ENCODE measurements at regions not wholly inside any gene's neighbourhood (a gene's known extent, or its start where the extent isn't known, plus 50 kb on each side); places are given as distances from the start of the nearest gene placed in this dataset.

GRCh38 chr14:71703477-71703876 is 228.8 kb upstream of the RGS6 start:
- DNase-seq, result no peak
- Mint-ChIP-seq H3K4me1 (no peaks in the 10 kb centered on the region), H3K27me3 (no peaks in the 10 kb centered on the region), H3K4me3 (no peak overlapping the region), H3K27ac (no peak overlapping the region), H3K9me3 (no peaks in the 10 kb centered on the region)
- no peak for ATAC-seq

- DNase-seq (no peak), ATAC-seq (no peak)
- H3K27me3 Mint-ChIP-seq, result no peaks in the 10 kb centered on the region
- H3K4me1 Mint-ChIP-seq, result no peaks in the 10 kb centered on the region
- H3K9me3 Mint-ChIP-seq, result no peaks in the 10 kb centered on the region
- no peak overlapping the region for H3K27ac Mint-ChIP-seq
- H3K4me3 Mint-ChIP-seq, result no peak overlapping the region
Observed at GRCh38 chr14:71704210-71704609, 228.0 kb upstream of the RGS6 start.

GRCh38 chr14:71705460-71705859 is 226.8 kb upstream of the RGS6 start:
- Mint-ChIP-seq H3K27me3 (no peaks in the 10 kb centered on the region), H3K4me1 (no peaks in the 10 kb centered on the region), H3K4me3 (no peak overlapping the region), H3K9me3 (no peaks in the 10 kb centered on the region), H3K27ac (no peak overlapping the region)
- ATAC-seq (no peak), DNase-seq (no peak)

- H3K27ac Mint-ChIP-seq, result peak overlapping the region in 1 of 2 donors; percentile 12
- H3K27me3 Mint-ChIP-seq, result no peaks in the 10 kb centered on the region
- DNase-seq, result no peak
- H3K9me3 Mint-ChIP-seq, result no peaks in the 10 kb centered on the region
- H3K4me1 Mint-ChIP-seq, result peaks cover 15% of the 10 kb centered on the region
- ATAC-seq, result no peak
- H3K4me3 Mint-ChIP-seq, result no peak overlapping the region
Observed at GRCh38 chr14:71709076-71709475, 223.2 kb upstream of the RGS6 start.

GRCh38 chr14:71709987-71710386 is 222.2 kb upstream of the RGS6 start:
- H3K4me1 Mint-ChIP-seq, result peaks cover 15% of the 10 kb centered on the region
- ATAC-seq, result no peak
- no peak overlapping the region for H3K4me3 Mint-ChIP-seq
- no peaks in the 10 kb centered on the region for H3K9me3 Mint-ChIP-seq
- no peaks in the 10 kb centered on the region for H3K27me3 Mint-ChIP-seq
- DNase-seq, result no peak
- H3K27ac Mint-ChIP-seq, result no peak overlapping the region

- ATAC-seq, result peak; percentile 96
- H3K27ac Mint-ChIP-seq, result peak overlapping the region; percentile 30 to 89
Observed at GRCh38 chr14:71711125-71711524, 221.1 kb upstream of the RGS6 start.

GRCh38 chr14:71711619-71712018 is 220.6 kb upstream of the RGS6 start:
- H3K27me3 Mint-ChIP-seq, result no peaks in the 10 kb centered on the region
- peak; percentile 73 for ATAC-seq
- H3K27ac Mint-ChIP-seq, result peak overlapping the region; percentile 79 to 89
- no peak overlapping the region for H3K4me3 Mint-ChIP-seq
- H3K4me1 Mint-ChIP-seq, result peaks cover 15% of the 10 kb centered on the region
- H3K9me3 Mint-ChIP-seq, result no peaks in the 10 kb centered on the region
- no peak for DNase-seq

More at GRCh38 chr14:71711125-71711524, 221.1 kb upstream of the RGS6 start:
- Mint-ChIP-seq H3K27me3 (no peaks in the 10 kb centered on the region), H3K4me3 (peak overlapping the region in 1 of 2 donors; percentile 20), H3K4me1 (peaks cover 15% of the 10 kb centered on the region), H3K9me3 (no peaks in the 10 kb centered on the region)
- peak in 1 of 2 donors; percentile 20 for DNase-seq

- ATAC-seq (no peak), DNase-seq (no peak)
- H3K4me1 Mint-ChIP-seq, result peaks cover 15% of the 10 kb centered on the region
- peak overlapping the region; percentile 27 to 68 for H3K27ac Mint-ChIP-seq
- H3K4me3 Mint-ChIP-seq, result no peak overlapping the region
- H3K9me3 Mint-ChIP-seq, result no peaks in the 10 kb centered on the region
- H3K27me3 Mint-ChIP-seq, result no peaks in the 10 kb centered on the region
Observed at GRCh38 chr14:71712478-71712877, 219.8 kb upstream of the RGS6 start.

- peak overlapping the region; percentile 48 to 68 for H3K27ac Mint-ChIP-seq
- ATAC-seq (no peak), DNase-seq (no peak)
- H3K9me3 Mint-ChIP-seq, result no peaks in the 10 kb centered on the region
- H3K4me3 Mint-ChIP-seq, result no peak overlapping the region
- no peaks in the 10 kb centered on the region for H3K27me3 Mint-ChIP-seq
- peaks cover 15% of the 10 kb centered on the region for H3K4me1 Mint-ChIP-seq
Observed at GRCh38 chr14:71713016-71713415, 219.2 kb upstream of the RGS6 start.

- no peaks in the 10 kb centered on the region for H3K27me3 Mint-ChIP-seq
- DNase-seq (no peak), ATAC-seq (no peak)
- peaks cover 15% of the 10 kb centered on the region for H3K4me1 Mint-ChIP-seq
- H3K4me3 Mint-ChIP-seq, result no peak overlapping the region
- no peaks in the 10 kb centered on the region for H3K9me3 Mint-ChIP-seq
- peak overlapping the region in 1 of 2 donors; percentile 48 for H3K27ac Mint-ChIP-seq
Observed at GRCh38 chr14:71713451-71713850, 218.8 kb upstream of the RGS6 start.

- H3K4me3 Mint-ChIP-seq, result no peak overlapping the region
- no peak for DNase-seq
Observed at GRCh38 chr14:71714225-71714624, 218.0 kb upstream of the RGS6 start.

GRCh38 chr14:71716041-71716772 is 216.0 kb upstream of the RGS6 start:
- DNase-seq, result no peak
- no peaks in the 10 kb centered on the region for H3K27me3 Mint-ChIP-seq
- peaks cover 10% of the 10 kb centered on the region for H3K4me1 Mint-ChIP-seq
- H3K27ac Mint-ChIP-seq, result no peak overlapping the region
- no peaks in the 10 kb centered on the region for H3K9me3 Mint-ChIP-seq
- ATAC-seq, result no peak
- H3K4me3 Mint-ChIP-seq, result no peak overlapping the region

More at GRCh38 chr14:71714225-71714624, 218.0 kb upstream of the RGS6 start:
- no peak for ATAC-seq
- Mint-ChIP-seq H3K4me1 (peaks cover 15% of the 10 kb centered on the region), H3K9me3 (no peaks in the 10 kb centered on the region), H3K27me3 (no peaks in the 10 kb centered on the region), H3K27ac (no peak overlapping the region)

GRCh38 chr14:71720978-71721624 is 211.1 kb upstream of the RGS6 start:
- ATAC-seq, result peak; percentile 60
- Mint-ChIP-seq H3K4me3 (no peak overlapping the region), H3K27ac (no peak overlapping the region), H3K9me3 (no peaks in the 10 kb centered on the region), H3K4me1 (peaks cover 5% of the 10 kb centered on the region), H3K27me3 (no peaks in the 10 kb centered on the region)
- DNase-seq, result peak; percentile 3 to 28

GRCh38 chr14:71721791-71722190 is 210.4 kb upstream of the RGS6 start:
- H3K4me1 Mint-ChIP-seq, result peaks cover 5% of the 10 kb centered on the region
- H3K4me3 Mint-ChIP-seq, result no peak overlapping the region
- H3K9me3 Mint-ChIP-seq, result no peaks in the 10 kb centered on the region
- H3K27ac Mint-ChIP-seq, result peak overlapping the region in 1 of 2 donors; percentile 93
- H3K27me3 Mint-ChIP-seq, result no peaks in the 10 kb centered on the region
- DNase-seq, result no peak
- ATAC-seq, result no peak

- DNase-seq (no peak), ATAC-seq (no peak)
- H3K4me3 Mint-ChIP-seq, result no peak overlapping the region
- peaks cover 5% of the 10 kb centered on the region for H3K4me1 Mint-ChIP-seq
- H3K27me3 Mint-ChIP-seq, result no peaks in the 10 kb centered on the region
- peak overlapping the region in 1 of 2 donors; percentile 51 for H3K27ac Mint-ChIP-seq
- H3K9me3 Mint-ChIP-seq, result no peaks in the 10 kb centered on the region
Observed at GRCh38 chr14:71722885-71723284, 209.3 kb upstream of the RGS6 start.

GRCh38 chr14:71725922-71726579 is 206.2 kb upstream of the RGS6 start:
- Mint-ChIP-seq H3K9me3 (no peaks in the 10 kb centered on the region), H3K27ac (no peak overlapping the region), H3K27me3 (no peaks in the 10 kb centered on the region), H3K4me3 (no peak overlapping the region), H3K4me1 (peaks cover 5% of the 10 kb centered on the region)
- DNase-seq, result no peak
- no peak for ATAC-seq
